HEK293 (cell line): ENCODE measurements at regions not wholly inside any gene's neighbourhood (a gene's known extent, or its start where the extent isn't known, plus 50 kb on each side); places are given as distances from the start of the nearest gene placed in this dataset.

Experiments used
- CTCF ChIA-PET: fragments of 350-600 bp; formaldehyde crosslinking; extraction: SDS; loops from one replicate; lab custom pipeline; 2021; ENCODE audit warnings: antibody characterized with exemption; lab: Yijun Ruan, JAX
- POLR2A ChIA-PET: fragments of 300-600 bp; formaldehyde crosslinking; extraction: SDS; loops from one replicate; lab custom pipeline; 2020; ENCODE audit warnings: antibody characterized with exemption, inconsistent platforms; lab: Yijun Ruan, JAX
- H3K27ac ChIP-seq: fragments of 200-500 bp; sonication (Bioruptor generic); 2 replicates; pipeline ENCODE4 v1.5.1; 2014; ENCODE audit warnings: low read depth, low read length, control low read depth, inconsistent platforms; ENCODE audit errors: extremely low read depth
- H3K36me3 ChIP-seq, 2 experiments: fragments of 200-500 bp in 1 of 2; sonication (Bioruptor generic) in 1 of 2; 1 replicate in 1 of 2; 2 replicates in 1 of 2; pipeline ENCODE4 v1.5.1; 2014 to 2017; ENCODE audit warnings: inconsistent platforms in 2 of 2, low read length in 2 of 2; ENCODE audit not compliant: control insufficient read depth in 2 of 2, insufficient read depth in 1 of 2
- H3K4me1 ChIP-seq: fragments of 200-500 bp; sonication (Bioruptor generic); 2 replicates; pipeline ENCODE4 v1.5.1; 2014; ENCODE audit warnings: mild to moderate bottlenecking, low read length, inconsistent platforms; ENCODE audit not compliant: control insufficient read depth, insufficient read depth
- H3K4me3 ChIP-seq: 2 replicates; pipeline ENCODE4 v1.5.1; 2011; ENCODE audit warnings: low read depth, mild to moderate bottlenecking, control low read depth, low read length, moderate library complexity
- H3K9me3 ChIP-seq: fragments of 200-500 bp; sonication (Bioruptor generic); 2 replicates; pipeline ENCODE4 v1.5.1; 2014; ENCODE audit warnings: low read depth, low read length, inconsistent platforms; ENCODE audit not compliant: control insufficient read depth, insufficient read depth
- AEBP2 ChIP-seq: fragments of 450-650 bp; formaldehyde crosslinking; IDR thresholded peaks from 2 replicates; pipeline ENCODE4 v1.5.1; 2016; ENCODE audit warnings: missing biosample characterization, missing genetic modification characterization, borderline replicate concordance
- GLI4 ChIP-seq: fragments of 450-650 bp; formaldehyde crosslinking; IDR thresholded peaks from 2 replicates; pipeline ENCODE4 v1.5.1; 2016; ENCODE audit warnings: missing biosample characterization, missing genetic modification characterization
- HOXD13 ChIP-seq: sonication (generic); formaldehyde crosslinking; IDR thresholded peaks from 2 replicates; pipeline ENCODE4 v1.8.0; 2022; ENCODE audit warnings: missing genetic modification reagents, borderline replicate concordance
- PRDM2 ChIP-seq: fragments of 450-650 bp; formaldehyde crosslinking; IDR thresholded peaks from 2 replicates; pipeline ENCODE4 v1.5.1; 2016; ENCODE audit warnings: missing biosample characterization, missing genetic modification characterization, borderline replicate concordance
- SP7 ChIP-seq: fragments of 450-650 bp; formaldehyde crosslinking; IDR thresholded peaks from 2 replicates; pipeline ENCODE4 v1.5.1; 2016; ENCODE audit warnings: missing biosample characterization, missing genetic modification characterization
- YY1 ChIP-seq: fragments of 450-650 bp; formaldehyde crosslinking; IDR thresholded peaks from 2 replicates; pipeline ENCODE4 v1.5.1; 2018; ENCODE audit warnings: missing biosample characterization, missing genetic modification characterization
- ZBTB10 ChIP-seq: fragments of 450-650 bp; formaldehyde crosslinking; IDR thresholded peaks from 2 replicates; pipeline ENCODE4 v1.5.1; 2016; ENCODE audit warnings: missing biosample characterization, missing genetic modification characterization
- ZBTB8A ChIP-seq: fragments of 450-650 bp; formaldehyde crosslinking; IDR thresholded peaks from 2 replicates; pipeline ENCODE4 v1.5.1; 2016; ENCODE audit warnings: missing biosample characterization, missing genetic modification characterization
- ZNF112 ChIP-seq: fragments of 450-650 bp; formaldehyde crosslinking; IDR thresholded peaks from 2 replicates; pipeline ENCODE4 v1.5.0; 2017; ENCODE audit warnings: missing biosample characterization, missing genetic modification characterization
- ZNF133 ChIP-seq: fragments of 450-650 bp; formaldehyde crosslinking; IDR thresholded peaks from 2 replicates; pipeline ENCODE4 v1.5.1; 2016; ENCODE audit warnings: missing biosample characterization, missing genetic modification characterization
- ZNF18 ChIP-seq: fragments of 450-650 bp; formaldehyde crosslinking; IDR thresholded peaks from 2 replicates; pipeline ENCODE4 v1.5.1; 2016; ENCODE audit warnings: missing biosample characterization, missing genetic modification characterization
- ZNF292 ChIP-seq: fragments of 450-650 bp; formaldehyde crosslinking; IDR thresholded peaks from 2 replicates; pipeline ENCODE4 v1.5.1; 2016; ENCODE audit warnings: low read depth, missing biosample characterization, missing genetic modification characterization, borderline replicate concordance
- ZNF335 ChIP-seq: fragments of 450-650 bp; formaldehyde crosslinking; conservative IDR thresholded peaks from 2 replicates; pipeline ENCODE4 v1.5.1; 2016; ENCODE audit warnings: missing biosample characterization, missing genetic modification characterization
- ZNF354C ChIP-seq: fragments of 450-650 bp; formaldehyde crosslinking; IDR thresholded peaks from 2 replicates; pipeline ENCODE4 v1.5.1; 2016; ENCODE audit warnings: missing biosample characterization, missing genetic modification characterization, low read depth, borderline replicate concordance
- ZNF366 ChIP-seq: fragments of 450-650 bp; formaldehyde crosslinking; conservative IDR thresholded peaks from 2 replicates; pipeline ENCODE4 v1.5.1; 2016; ENCODE audit warnings: missing biosample characterization, missing genetic modification characterization
- ZNF426 ChIP-seq: fragments of 450-650 bp; formaldehyde crosslinking; IDR thresholded peaks from 2 replicates; pipeline ENCODE4 v1.5.1; 2017; ENCODE audit warnings: missing biosample characterization, missing genetic modification characterization, mild to moderate bottlenecking, inconsistent platforms, moderate library complexity
- ZNF561 ChIP-seq: fragments of 450-650 bp; IDR thresholded peaks from 2 replicates; pipeline ENCODE4 v1.5.1; 2018; ENCODE audit warnings: missing biosample characterization, missing genetic modification characterization, borderline replicate concordance
- ZNF664 ChIP-seq: fragments of 450-650 bp; formaldehyde crosslinking; IDR thresholded peaks from 2 replicates; pipeline ENCODE4 v1.5.1; 2016; ENCODE audit warnings: missing biosample characterization, missing genetic modification characterization
- ZNF701 ChIP-seq: fragments of 450-650 bp; formaldehyde crosslinking; IDR thresholded peaks from 2 replicates; pipeline ENCODE4 v1.5.1; 2016; ENCODE audit warnings: missing biosample characterization, missing genetic modification characterization

DNA sequence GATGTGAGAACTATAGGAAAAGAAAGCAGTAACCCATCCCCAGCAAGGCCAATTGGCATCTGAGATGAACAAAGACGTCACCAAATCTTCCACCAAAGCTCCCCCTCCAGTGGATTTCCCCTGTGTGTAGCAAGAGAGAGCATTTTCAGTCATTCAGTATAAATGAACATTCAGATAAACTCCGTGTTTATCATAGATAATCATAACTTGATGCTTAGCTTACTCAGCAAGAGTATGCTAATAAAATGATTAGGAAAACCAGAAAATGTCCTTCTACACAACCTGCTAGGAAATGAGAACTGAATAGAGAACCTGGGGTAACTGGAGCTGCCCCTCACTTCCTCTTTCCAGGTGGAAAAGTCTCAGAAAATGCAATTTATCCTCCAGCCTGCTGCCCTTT is 198.0 kb upstream of the CCDC150 start:
- POLR2A ChIA-PET, result no interaction called here
- CTCF ChIA-PET, result interaction anchor here (0.6 to 1.1 kb wide), 2 partner anchors 13 to 14 kb away, joined by 3 to 4 read pairs; no protein-coding TSS in a partner anchor
- no peaks in the 10 kb centered on the region for H3K4me1 ChIP-seq

DNA sequence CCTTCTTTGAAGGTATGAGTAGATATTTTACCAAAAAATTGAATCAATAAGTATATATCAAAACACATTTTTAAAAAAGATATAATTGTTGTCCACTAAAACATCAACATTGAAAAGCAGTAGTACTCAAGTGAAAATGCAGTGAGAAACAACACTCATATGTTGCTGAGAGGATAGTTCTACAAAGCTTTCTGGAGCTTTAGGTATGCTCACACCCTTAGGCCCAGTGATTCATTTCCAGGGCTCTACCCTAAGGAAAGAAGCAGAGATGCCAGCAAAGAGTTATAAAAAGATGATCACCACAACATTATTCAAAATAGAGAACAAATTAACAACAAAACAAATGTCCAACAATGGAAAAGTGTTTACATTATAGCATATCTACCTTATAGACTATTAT is 197.3 kb upstream of the CCDC150 start:
- Histone ChIP-seq H3K4me3 (no peak overlapping the region), H3K9me3 (no peaks in the 10 kb centered on the region), H3K4me1 (no peaks in the 10 kb centered on the region), H3K36me3 (no peaks in the 10 kb centered on the region), H3K27ac (no peak overlapping the region)
- CTCF ChIA-PET, result interaction anchor here (1.1 kb wide), 1 partner anchor 12 kb away, joined by 4 read pairs; no protein-coding TSS in a partner anchor
- TF ChIP-seq SP7 (tag by site-specific recombination) (no peak), ZNF561 (tag by site-specific recombination) (no peak), ZNF292 (tag by site-specific recombination) (no peak), ZNF664 (tag by site-specific recombination) (no peak), HOXD13 (CRISPR knock-in tag) (no peak), PRDM2 (tag by site-specific recombination) (no peak), ZNF426 (tag by site-specific recombination) (no peak), ZBTB8A (tag by site-specific recombination) (no peak)
- POLR2A ChIA-PET, result no interaction called here

More for the DNA sequence above, 198.0 kb upstream of the CCDC150 start:
- Histone ChIP-seq H3K9me3 (no peaks in the 10 kb centered on the region), H3K4me3 (no peak overlapping the region), H3K27ac (no peak overlapping the region), H3K36me3 (no peaks in the 10 kb centered on the region)
- TF ChIP-seq ZBTB10 (tag by site-specific recombination) (no peak), ZNF366 (tag by site-specific recombination) (no peak), ZNF18 (no peak), ZNF335 (no peak), ZNF112 (no peak), AEBP2 (no peak), ZNF354C (tag by site-specific recombination) (no peak), ZNF701 (tag by site-specific recombination) (no peak), GLI4 (tag by site-specific recombination) (no peak), YY1 (tag by site-specific recombination) (no peak), ZNF133 (tag by site-specific recombination) (no peak)
